ENCODE measurements at regions not wholly inside any gene's neighbourhood (a gene's known extent, or its start where the extent isn't known, plus 50 kb on each side); places are given as distances from the start of the nearest gene placed in this dataset.
A peak's percentile ranks its signal among the peaks of the same experiment; 100 is the strongest.

DNA sequence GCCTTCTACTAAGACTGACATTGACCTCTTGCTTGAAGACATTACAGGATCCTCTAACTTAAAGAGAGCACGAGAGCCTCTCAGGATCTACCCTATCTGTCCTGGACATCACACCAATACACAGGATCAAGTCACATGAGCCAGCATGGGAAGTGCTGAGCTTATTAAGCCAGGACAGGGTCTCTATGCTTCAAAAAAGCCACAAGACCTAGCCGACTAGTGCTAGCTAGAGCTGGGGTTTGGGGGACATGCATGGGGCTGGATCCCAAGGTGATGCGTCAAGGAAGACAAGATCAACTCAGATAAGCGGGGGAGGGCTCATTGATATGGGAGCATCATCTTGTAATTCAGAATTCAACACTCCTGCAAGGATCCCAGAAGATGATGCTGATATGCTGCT, 167.2 kb upstream of the TAB2 start:
- DNase-seq: no peak

DNA sequence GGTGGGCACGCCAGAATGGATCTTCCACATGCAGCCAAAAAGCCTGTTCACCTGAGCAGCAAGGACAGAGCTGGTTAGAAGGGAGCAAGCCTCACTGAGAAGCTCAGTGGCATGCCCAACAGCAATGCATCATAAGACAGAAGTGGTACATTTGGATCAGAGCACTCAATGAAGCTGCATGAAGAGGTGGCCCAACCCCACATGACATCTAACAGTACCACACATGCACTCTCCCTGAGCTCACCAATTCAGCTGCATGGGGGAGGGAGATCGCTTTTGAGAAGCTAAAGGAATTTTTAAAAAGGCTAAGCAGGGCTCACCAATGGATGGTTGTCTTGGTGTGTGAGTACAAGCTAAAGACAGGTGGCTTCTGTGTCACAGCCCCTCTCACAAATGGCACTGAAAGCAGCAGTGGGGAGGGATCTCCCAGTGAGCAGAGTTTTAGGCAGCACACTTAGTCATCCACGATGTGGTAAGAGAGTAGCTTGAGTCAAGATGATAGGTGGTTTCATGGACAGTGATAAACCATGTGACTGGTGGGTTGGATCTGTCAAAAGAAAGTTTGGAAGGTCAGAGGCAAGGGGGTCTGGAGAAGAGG, 166.6 kb upstream of the TAB2 start:
- peak; percentile 55 for DNase-seq

DNA sequence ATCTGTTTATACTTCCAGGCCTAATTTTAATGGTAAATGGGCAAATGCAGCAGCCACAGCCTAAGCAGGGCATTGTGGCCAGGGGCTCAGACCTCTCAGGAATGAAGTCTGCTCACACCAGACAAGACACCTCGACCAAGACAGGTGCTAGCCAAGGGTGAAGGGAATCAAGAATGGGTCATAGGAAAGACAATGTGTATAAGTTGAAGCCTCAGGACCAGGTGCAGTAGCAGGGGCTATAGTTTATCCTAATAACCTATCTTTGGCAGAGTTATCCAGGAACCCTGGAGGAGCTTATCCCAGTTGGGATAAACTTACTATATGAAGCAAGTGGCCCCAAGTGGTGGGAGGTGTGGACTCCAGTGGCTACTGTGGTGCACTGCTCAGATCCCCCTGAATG, 165.0 kb upstream of the TAB2 start:
- no peak for DNase-seq

DNA sequence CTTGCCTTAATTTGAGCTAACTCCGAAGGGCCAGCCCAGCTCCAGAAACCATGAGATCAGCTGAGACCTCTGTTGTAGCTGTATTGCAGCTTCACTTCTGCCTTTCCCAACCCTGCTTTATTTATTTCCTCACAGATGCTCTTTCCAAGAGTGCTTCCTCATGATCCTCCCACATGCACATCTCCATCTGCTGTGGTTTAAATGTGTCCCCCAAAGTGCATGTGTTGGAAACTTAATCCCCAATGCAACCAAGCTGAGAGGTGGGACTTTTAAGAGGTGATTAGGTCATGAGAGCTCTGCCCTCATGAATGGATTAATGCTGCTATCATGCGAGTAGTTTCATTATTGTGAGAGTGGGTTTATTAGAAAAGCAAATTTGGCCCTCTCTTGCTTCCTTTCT, 164.4 kb upstream of the TAB2 start:
- DNase-seq: no peak

DNA sequence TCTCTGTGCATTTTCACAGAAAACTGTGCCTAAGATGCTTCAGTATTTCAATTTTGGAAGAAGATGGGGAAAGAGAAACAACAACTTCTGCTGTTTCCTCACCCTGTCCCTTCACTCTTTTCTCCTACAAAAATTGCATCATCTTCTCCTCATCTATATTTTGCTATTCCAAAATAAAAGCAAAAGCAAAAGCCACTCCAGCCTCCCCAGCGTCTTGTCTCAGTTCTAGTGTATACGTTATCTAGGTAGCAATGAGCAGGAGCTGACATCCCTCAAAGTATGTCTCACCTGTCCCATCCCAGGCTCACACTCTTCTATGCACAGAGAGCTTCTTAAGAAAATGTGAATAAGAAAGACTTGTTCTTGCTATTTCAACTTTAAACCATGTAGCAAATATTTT, 163.8 kb upstream of the TAB2 start:
- no peak for DNase-seq

DNA sequence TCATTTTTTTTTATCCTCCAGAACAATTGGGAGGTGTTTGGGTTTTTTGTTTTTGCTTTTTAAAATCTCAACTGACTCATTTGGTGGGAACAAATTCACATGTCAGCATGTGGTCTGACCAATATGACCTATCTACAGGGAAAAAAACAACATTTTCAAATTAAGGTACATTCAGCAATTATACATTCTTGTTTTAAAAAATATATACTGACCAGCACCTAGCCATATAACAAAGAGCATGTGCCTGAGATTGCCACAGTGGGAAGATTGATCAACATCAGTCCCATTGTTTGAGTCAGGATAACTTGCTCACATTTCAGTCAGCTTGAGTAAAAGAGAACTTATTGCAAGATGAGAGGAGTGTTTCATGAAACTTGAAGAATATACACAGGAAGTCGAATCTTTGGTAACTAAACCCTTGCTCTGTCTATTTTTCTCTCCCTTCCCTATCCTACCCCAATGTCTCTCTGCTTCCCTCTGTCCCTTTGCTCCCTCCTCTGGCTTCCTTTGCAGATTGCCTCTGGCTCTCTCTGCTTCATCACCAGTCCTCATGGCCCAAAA, 163.2 kb upstream of the TAB2 start:
- DNase-seq: no peak

DNA sequence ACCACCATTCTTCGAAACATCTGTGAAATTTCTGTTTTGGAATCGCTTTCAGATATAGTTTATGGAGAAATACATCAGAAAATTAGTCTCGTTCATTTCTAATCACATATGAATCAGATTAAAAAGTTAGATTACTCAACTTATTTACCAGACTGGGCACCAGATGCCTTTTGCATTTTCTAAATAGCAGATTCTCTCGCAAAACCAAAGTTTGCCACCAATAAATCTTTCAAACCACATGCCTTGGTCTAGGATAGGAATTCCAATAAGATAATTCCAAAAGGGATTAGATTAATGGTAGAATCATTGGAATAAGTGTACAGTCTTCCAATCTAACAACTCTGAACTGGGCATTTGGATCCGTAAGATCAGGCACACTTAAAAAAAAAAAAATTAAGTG, 160.4 kb upstream of the TAB2 start:
- DNase-seq: no peak

DNA sequence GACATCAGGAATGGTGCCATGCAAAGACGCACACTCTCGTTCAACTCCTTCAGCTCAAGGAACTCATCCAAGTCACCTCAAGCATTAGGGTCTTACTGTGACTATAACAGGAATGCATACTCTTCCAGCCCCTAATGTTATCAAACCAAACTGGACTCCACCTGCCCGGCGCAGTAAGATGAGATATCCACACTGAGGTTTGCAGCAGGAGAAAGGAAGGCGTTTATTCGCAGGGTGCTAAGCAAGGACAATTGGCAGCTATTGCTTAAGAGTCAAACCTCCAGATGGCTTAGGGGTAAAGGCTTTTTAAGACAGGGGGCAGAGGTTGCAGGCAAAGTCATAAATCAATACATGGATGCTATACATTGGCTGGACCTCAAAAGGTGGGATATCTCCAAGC, 159.4 kb upstream of the TAB2 start:
- no peak for DNase-seq

DNA sequence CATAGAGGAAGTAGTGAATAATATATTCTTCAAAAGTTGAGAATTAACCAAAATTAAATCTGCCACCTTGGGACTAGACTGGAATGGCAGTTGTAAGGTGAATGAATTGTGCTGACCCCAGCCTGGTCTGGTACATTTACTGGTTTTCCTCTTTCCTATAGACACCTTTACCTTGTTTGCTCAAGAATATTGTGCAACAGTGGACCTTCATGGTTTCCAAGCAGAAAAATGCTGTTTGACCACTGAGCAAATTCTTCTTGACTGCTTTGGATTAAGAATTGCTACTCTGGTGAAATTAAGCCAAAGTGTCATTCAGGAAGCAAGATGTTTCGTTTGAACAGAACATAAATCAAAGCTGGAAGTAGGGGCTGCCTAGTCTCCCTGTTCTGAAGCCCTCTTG, 156.6 kb upstream of the TAB2 start:
- DNase-seq: no peak

DNA sequence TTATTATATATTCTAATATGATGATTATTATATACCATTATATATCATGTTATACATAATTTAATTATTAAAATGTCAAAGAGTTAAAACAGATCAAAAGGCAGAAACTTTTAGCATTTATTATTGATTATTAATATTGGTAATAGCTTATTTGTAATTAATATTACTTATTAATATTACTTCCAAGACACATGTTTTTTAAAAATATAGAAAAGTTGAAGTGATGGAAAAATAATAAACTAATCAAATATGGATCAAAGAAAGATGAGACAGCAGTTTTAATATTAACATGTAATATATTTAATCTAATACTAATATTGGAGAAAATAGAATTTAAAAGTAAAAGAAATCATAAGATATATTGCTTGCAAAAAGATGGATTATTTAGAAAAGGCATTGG, 154.6 kb upstream of the TAB2 start:
- DNase-seq: no peak

DNA sequence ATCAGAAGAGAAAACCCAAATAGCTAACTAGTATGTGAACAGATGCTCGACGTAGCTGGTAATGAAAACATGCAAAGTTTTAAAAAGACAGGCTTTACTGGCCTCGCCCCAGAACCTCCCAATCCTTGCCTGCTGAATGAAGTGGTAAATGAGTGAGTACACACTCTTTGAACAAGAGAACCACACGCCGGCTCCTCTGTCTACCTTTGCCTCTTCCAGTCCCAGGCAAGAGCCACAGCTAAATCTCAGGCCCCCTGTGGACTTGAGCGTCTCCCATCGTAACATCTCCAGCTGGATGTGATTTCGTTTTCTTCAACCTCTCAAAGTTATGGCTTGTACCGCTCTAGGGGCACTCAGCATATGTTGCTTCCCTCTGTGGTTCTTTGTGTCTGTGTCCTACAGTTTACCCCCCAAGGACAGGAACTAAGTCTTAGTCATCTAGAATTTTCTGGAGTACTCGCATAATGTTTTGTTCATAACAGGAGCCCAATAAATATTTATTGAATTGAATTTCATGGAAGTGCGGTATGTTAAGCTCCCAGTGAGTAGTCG, 153.2 kb upstream of the TAB2 start:
- no peak for DNase-seq

DNA sequence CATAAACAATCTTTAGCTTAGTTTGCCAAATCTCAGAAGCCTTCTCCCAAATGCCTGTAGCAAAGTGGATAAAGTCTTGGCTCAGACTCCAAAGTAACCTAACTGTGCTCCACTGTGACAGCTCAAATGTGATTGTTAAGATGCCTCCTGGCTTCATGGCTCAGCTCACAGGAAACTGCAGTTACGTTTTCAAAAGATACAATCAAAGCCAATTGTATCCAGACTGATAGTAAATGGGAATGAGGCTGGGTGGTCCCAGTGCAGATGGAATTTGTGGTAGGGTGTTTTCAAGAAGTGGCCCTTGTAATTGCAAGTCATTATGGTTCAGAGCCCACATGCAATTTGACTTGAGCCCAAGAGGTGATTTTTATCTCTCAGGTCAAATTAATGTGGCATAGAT, 151.2 kb upstream of the TAB2 start:
- DNase-seq: no peak

DNA sequence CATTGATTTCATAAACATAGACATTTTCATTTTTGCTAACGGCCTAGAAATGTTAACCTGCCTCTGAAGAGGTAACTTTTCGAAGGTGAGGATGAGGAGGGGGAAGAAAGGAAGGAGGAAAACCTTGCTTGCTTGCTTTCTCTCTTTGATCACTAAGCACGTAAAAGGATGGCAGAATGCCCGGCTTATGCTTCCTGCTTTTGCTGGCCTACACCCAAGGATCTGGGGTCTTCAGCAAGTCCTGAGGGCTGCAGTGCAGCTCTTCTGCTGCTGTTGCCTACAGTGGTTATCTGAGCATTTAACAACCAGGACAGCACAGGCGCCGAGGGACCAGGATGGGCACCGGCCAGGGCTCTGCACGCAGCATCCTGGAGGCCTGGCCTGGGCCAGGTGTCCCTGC, 150.8 kb upstream of the TAB2 start:
- no peak for DNase-seq

DNA sequence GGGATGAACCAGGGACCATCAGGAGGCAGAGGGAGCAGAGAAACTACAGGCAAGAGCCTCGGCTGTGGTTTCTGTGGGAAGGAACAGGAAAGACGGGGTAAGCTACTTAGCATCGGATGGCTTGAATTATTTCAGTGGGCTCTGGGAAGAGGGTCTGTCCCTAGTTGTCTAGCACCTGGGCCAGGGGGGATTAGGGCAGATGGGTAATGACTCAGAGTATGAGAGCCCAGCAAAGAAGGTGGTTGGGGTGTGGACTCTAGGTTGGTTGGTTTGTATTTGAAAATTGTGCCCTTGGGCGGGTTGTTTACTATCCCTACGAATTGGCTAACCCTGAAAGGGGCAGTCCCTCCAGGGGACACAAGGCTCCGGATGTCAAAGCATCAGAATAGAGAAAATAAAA, 148.5 kb upstream of the TAB2 start:
- no peak for DNase-seq

DNA sequence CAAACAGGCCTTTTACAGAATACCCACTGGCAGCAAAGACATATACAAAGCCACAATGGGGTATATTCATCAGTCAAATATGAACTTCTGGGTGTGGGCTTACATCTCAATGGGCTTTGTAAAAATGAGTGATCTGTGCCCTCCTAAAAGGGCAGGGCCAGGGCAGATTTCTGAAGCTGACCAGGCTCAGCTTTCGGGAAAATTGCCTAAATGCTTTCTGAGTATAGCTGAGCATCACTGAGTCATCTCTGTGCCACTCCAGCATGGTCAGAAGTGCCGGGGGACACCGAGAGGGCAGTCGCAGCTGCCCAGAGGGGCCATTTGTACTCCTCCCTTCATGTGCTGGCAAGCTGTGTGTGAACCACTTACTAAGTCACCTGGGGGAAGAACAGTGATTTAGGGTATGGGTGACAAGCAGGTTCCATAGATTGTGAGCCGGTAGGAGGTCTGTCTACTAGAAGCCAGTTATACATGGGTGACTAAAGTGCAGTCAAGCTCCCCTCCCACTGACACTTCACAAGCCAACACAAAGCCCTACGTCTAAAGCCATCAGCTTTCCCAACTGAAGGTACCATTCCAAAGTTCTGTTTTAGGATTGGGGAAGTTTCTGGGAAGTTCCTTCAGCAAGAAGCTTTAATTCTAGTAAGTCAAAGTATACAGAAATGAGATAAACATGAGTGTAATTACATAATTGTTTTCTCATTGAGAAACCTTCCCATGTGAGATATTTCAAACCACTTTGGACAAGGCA, 147.6 kb upstream of the TAB2 start:
- no peak for DNase-seq

DNA sequence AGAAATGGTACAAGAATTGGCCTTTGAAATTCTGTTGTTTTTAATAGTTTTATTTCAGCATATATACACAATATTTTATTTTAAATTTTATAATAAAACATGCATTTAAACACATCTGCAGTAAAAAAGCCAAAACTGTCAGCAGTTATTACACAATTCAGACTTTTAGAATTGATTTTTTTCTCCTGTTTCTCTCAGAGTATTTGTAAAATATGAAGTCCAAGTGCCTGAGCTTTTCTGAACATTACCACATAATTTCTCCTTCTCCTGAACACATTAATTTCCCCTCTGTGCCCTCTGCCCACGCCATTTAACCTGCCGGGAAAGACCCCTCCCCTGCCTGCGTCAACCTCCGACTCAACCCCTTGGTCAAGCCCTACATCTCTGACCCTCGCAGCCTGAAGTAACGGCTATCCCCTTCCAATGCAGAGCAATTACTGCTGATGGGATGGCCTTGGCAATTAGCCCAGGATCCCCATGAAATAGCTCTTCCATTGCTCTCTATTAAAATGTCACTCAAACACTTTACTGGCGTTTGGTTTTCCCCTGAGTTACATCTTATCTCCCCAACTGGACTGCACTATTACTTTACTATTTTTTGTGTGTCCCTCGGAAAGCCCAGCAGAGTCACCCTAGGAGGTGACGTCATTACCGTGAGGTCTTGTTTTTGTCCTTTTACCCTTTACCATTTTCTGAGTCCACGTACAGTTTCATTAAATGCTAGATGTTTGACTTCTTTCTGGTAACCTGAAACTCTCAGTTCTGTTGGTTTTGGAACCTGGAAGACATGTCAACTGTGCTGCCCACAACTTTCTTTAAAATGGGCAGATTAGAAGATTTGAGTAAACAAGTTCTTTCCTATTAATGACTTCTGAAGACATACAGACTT, 146.7 kb upstream of the TAB2 start:
- no peak for DNase-seq

DNA sequence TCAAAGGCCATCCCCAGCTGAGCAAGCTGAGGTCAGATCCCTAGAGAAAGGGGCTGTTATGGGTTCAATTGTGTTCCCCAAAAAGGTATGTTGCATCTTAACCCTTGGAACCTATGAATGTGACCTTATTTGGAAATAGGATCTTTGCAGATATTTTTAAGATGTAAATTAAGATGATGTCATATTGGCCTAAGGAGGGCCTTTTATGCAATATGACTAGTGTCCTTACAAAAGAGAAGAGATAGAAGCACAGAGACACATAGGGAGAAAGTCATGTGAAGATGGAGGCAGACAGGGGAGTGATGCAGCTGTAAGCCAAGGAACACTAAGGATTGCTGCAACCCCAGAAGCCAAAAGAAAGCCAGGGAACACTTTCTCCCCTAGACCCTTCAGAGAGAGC, 144.3 kb upstream of the TAB2 start:
- no peak for DNase-seq

DNA sequence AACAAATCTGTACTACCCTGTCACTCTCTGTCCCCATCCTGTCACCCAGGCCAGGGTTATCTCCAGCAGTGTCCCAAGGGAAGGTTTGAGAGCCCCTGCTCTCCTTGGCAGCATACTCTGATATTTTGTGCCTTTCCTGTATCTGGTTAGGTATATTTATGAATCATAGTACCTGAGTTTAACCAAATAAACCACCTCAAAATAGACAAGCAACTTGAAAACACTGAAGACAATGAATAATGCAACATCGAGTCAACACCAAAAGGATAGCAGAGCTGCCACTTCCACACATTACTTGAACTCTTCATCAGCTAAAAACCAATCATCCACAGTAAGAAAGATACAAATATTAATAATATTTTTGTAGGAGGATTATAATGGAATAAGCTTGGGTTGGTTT, 142.6 kb upstream of the TAB2 start:
- no peak for DNase-seq

DNA sequence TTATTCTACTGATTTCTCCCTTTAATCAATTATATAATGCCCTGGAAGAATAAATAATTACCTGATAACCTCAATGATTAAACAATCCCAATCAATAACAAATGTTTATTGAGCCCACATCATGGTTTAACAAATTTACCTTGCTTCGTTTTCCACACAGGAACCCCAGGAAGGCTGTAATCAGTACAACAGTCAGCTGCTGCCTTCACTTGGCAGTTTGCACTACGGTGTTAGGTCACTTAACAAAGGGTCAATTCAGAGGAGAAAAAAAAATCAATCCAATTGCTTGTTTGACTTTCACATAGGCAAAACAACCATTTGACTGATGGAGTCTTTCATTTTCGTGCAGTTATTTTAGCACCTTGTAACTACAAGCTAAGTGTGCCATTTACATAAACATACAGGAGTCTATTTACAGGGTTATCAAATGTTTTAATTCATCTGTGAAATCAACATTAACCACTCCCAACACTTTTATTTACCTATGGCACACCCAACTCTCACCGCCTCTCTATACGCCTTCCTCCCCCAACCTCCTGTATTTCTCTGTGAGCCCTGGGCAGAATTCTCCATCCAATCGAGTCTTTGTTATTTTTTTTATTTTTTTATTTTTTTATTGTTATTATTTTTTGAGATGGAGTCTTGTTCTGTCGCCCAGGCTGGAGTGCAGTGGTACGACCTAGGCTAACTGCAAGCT, 140.4 kb upstream of the TAB2 start:
- DNase-seq: no peak

DNA sequence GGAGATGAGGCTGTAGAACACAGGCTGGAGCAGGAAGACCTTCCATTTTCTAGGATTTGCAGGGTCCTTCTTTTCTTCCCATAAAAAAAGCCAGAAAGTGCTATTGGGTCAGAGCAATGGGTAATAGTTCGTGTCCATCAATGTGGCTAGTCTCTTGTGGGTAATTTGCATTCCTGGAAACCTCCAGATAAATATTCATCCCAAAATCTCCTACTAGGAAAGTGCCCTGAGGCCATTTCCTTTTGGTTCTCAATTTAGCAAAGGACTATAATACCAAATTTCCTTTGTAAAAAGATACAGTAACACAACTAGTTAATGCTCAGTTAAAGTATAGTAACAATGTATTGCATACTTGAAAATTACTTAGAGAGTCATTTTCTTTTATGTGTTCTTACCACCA, 138.1 kb upstream of the TAB2 start:
- no peak for DNase-seq

DNA sequence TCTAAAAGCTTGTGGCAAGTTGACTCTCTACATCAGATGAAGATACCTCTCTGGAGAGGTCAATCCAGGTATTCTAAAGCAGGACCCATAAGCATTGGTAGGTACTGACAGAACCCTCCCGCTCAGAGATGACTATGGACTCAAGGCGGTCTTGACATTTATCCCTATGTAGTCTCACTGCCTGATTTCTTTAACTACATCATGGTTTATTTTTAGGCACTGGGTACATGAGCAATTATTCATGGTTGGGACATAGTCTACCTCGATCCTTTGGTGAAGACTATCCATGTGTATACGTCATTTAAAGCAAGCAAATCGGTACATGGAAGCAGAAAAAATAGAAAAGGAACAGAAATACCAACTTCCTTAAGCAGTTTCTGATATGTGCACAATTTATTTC, 136.2 kb upstream of the TAB2 start:
- DNase-seq: no peak

DNA sequence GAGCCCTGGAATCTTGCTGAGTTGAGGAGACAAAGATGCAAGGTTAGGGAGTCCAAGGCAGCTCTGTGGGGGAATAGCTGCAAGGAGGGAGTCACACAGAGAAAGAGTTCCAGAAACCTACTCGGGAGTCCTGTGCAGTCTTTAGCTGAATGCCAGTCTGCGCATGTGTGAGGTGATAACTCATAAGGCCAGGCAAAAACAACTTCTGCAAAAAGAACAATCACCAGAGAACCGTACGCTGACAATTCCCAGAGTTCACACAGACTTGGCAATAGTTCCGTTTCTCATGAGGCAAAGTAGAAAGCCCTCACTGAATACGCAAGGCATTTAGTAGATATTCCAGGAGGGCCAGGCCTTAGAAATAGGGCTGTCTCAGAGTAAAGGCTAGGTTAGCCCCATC, 135.2 kb upstream of the TAB2 start:
- no peak for DNase-seq

DNA sequence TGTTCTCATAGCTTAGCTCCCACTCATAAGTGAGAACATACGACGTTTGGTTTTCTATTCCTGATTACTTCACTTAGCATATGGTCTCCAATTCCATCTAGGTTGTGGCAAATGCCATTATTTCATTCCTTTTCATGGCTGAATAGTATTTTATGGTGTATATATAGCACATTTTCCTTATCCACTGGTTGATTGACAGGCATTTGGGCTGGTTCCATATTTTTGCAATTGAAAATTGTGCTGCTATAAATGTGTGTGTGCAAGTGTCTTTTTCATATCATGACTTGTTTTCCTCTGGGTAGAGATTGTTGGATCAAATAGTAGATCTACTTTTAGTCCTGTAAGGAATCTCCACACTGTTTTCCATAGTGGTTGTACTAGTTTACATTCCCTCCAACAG, 133.0 kb upstream of the TAB2 start:
- no peak for DNase-seq
